ENCODE measurements at regions not wholly inside any gene's neighbourhood (a gene's known extent, or its start where the extent isn't known, plus 50 kb on each side); places are given as distances from the start of the nearest gene placed in this dataset.

DNA sequence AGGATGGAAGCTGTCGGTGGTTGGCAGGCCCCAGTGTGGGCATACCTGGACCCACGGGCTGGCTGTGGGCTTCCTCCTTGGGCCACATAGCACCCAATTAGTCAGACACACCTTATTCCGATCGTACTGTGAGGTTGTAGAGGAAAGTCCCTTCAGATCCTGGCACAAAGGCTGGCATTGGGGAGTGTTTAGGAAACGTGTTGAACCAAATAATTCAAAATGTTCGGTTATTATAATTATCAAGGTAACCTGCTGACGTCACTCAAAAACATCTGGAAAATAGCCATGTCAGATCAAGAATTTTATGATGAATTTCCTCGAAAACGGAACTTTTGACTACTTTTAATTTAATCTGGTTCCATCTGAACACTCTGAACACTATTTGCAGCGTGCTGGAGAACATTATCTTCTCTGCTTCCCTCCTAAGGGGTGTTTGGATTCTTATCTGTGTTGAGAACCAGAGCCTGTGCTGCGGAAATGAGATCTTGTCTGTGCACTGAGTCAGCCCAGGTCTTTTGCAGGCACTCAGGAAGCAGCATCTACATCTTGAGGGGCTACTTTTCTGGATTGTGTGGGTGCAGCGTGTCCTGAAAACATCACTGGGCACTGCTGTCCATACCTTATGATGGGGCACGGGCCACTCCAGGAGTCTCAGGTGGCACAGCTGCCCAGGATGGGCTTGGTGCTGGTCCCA, 100.3 kb downstream of the SLC25A47 start:
- TF ChIP-seq, protein P1, sequence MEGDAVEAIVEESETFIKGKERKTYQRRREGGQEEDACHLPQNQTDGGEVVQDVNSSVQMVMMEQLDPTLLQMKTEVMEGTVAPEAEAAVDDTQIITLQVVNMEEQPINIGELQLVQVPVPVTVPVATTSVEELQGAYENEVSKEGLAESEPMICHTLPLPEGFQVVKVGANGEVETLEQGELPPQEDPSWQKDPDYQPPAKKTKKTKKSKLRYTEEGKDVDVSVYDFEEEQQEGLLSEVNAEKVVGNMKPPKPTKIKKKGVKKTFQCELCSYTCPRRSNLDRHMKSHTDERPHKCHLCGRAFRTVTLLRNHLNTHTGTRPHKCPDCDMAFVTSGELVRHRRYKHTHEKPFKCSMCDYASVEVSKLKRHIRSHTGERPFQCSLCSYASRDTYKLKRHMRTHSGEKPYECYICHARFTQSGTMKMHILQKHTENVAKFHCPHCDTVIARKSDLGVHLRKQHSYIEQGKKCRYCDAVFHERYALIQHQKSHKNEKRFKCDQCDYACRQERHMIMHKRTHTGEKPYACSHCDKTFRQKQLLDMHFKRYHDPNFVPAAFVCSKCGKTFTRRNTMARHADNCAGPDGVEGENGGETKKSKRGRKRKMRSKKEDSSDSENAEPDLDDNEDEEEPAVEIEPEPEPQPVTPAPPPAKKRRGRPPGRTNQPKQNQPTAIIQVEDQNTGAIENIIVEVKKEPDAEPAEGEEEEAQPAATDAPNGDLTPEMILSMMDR (conservative IDR thresholded peaks at IDR 0.05 in 1 of 2, IDR thresholded peaks at IDR 0.05 in 1 of 2; ENCODE audit: low read depth in 1 of 2, low read length in 2 of 2), result no peak
- TF ChIP-seq EZH2 (IDR thresholded peaks at IDR 0.05; ENCODE audit: low read length, missing control alignments), result no peak
- no peak for DNase-seq (ENCODE audit: low read depth in 2 of 2)
- H3K4me3 ChIP-seq (replicated peaks in 1 of 4; ENCODE audit: control extremely low read depth in 1 of 4, insufficient read depth in 1 of 4, low read depth in 3 of 4, low read length in 4 of 4), result no peak overlapping the region
- no peaks in the 10 kb centered on the region for H3K9me3 ChIP-seq (ENCODE audit: control insufficient read depth, insufficient read depth, low read depth, low read length)
- H3K27me3 ChIP-seq (ENCODE audit: control insufficient read depth, insufficient read depth, low read length), result no peaks in the 10 kb centered on the region
- no peak overlapping the region for H3K4me2 ChIP-seq (ENCODE audit: extremely low read depth, insufficient read depth, low read length)
- H3K4me1 ChIP-seq (ENCODE audit: control insufficient read depth, extremely low read depth, insufficient read depth, low read length), result peaks cover 2% of the 10 kb centered on the region
- no peak overlapping the region for H3K27ac ChIP-seq (ENCODE audit: insufficient read depth, low read length)
- H2AFZ ChIP-seq (ENCODE audit: low read length), result no peak overlapping the region
- H3K36me3 ChIP-seq (ENCODE audit: control insufficient read depth, insufficient read depth, low read length), result peaks cover 2% of the 10 kb centered on the region
- no peaks in the 10 kb centered on the region for H3K79me2 ChIP-seq (ENCODE audit: control insufficient read depth, insufficient read depth, low read length)
- H3K9ac ChIP-seq (ENCODE audit: insufficient read depth, low read length), result no peak overlapping the region
- H4K20me1 ChIP-seq (ENCODE audit: control insufficient read depth, extremely low read depth, insufficient read depth, low read length), result no peaks in the 10 kb centered on the region

DNA sequence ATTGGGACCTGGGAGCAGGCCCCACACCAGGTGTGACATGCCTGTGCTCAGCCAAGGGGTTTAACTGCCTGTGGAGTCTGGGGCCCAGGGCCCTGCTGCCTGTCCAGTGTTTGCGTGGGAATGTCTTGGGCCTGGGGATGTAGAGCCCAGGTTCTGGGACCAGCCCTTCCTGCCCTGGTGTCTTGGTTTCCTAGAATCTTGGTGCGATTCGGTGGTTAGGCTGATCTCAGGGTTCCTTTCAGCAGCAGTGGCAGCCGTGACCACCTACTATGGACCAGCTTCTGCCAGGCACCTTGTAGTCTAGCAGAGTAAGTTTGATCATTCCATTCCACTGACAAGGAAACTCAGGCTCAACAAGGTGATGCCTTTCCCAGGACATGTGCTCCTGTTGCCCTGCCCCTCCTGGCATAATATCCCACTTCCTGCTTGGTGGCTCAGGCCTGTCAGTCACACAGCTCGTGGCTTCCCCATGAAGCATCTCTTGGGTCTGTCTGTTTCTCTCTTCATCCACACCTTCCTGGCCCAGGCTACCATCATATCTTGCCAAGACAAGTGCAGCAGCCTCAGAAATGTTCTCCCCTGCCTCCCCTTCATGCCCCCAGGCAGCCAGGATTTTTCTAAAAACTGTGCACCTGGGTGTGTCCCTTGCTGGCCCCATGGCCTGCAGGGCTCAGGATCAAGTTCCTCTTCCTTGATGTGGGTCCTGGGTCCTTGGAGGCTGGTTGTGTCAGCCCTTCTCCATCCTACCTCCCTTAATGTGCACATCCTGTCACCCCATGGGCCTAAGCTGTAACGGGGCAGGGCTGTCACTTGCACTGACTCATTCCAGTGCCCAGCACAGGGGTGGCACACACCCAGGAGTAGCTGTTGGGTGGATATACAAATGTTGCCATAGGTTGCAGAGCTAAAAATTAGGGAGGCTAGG, 101.6 kb downstream of the SLC25A47 start:
- no peak overlapping the region for H3K4me3 ChIP-seq (replicated peaks in 1 of 4; ENCODE audit: control extremely low read depth in 1 of 4, insufficient read depth in 1 of 4, low read depth in 3 of 4, low read length in 4 of 4)
- no peaks in the 10 kb centered on the region for H3K79me2 ChIP-seq (ENCODE audit: control insufficient read depth, insufficient read depth, low read length)
- no peaks in the 10 kb centered on the region for H3K9me3 ChIP-seq (ENCODE audit: control insufficient read depth, insufficient read depth, low read depth, low read length)
- no peak for DNase-seq (ENCODE audit: low read depth in 2 of 2)
- no peaks in the 10 kb centered on the region for H3K27me3 ChIP-seq (ENCODE audit: control insufficient read depth, insufficient read depth, low read length)
- H3K9ac ChIP-seq (ENCODE audit: insufficient read depth, low read length), result no peak overlapping the region
- H3K4me1 ChIP-seq (ENCODE audit: control insufficient read depth, extremely low read depth, insufficient read depth, low read length), result peaks cover 2% of the 10 kb centered on the region
- no peak overlapping the region for H3K27ac ChIP-seq (ENCODE audit: insufficient read depth, low read length)
- no peak overlapping the region for H3K4me2 ChIP-seq (ENCODE audit: extremely low read depth, insufficient read depth, low read length)
- TF ChIP-seq EZH2 (IDR thresholded peaks at IDR 0.05; ENCODE audit: low read length, missing control alignments), result no peak
- TF ChIP-seq, protein P1 (conservative IDR thresholded peaks at IDR 0.05 in 1 of 2, IDR thresholded peaks at IDR 0.05 in 1 of 2; ENCODE audit: low read depth in 1 of 2, low read length in 2 of 2), result no peak
- no peak overlapping the region for H2AFZ ChIP-seq (ENCODE audit: low read length)
- H4K20me1 ChIP-seq (ENCODE audit: control insufficient read depth, extremely low read depth, insufficient read depth, low read length), result no peaks in the 10 kb centered on the region
- H3K36me3 ChIP-seq (ENCODE audit: control insufficient read depth, insufficient read depth, low read length), result peaks cover 3% of the 10 kb centered on the region

DNA sequence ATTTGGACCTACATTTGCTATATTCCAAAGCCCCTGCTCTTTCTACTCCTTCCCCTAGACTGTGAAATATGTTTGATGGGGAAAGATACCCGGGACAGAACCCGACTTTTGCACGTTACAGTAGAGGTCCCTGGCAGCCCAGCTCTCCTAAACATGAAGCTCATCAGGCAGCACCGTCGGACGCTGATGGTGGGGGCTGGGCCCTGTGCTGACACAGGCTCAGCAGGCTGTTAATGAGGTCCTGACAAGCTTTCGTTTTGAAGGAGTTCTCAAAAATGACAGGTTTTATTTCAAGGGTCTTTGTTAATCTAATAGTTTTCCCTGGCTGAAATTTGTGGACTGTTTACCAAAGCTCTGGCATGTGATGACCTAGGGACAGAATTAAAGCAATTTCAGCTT, 102.3 kb downstream of the SLC25A47 start:
- no peak for DNase-seq (ENCODE audit: low read depth in 2 of 2)
- H3K4me2 ChIP-seq (ENCODE audit: extremely low read depth, insufficient read depth, low read length), result no peak overlapping the region
- H3K9me3 ChIP-seq (ENCODE audit: control insufficient read depth, insufficient read depth, low read depth, low read length), result no peaks in the 10 kb centered on the region
- peaks cover 2% of the 10 kb centered on the region for H3K4me1 ChIP-seq (ENCODE audit: control insufficient read depth, extremely low read depth, insufficient read depth, low read length)
- no peaks in the 10 kb centered on the region for H3K79me2 ChIP-seq (ENCODE audit: control insufficient read depth, insufficient read depth, low read length)
- no peak overlapping the region for H2AFZ ChIP-seq (ENCODE audit: low read length)
- H4K20me1 ChIP-seq (ENCODE audit: control insufficient read depth, extremely low read depth, insufficient read depth, low read length), result no peaks in the 10 kb centered on the region
- peaks cover 3% of the 10 kb centered on the region for H3K36me3 ChIP-seq (ENCODE audit: control insufficient read depth, insufficient read depth, low read length)
- H3K4me3 ChIP-seq (replicated peaks in 1 of 4; ENCODE audit: control extremely low read depth in 1 of 4, insufficient read depth in 1 of 4, low read depth in 3 of 4, low read length in 4 of 4), result no peak overlapping the region
- no peaks in the 10 kb centered on the region for H3K27me3 ChIP-seq (ENCODE audit: control insufficient read depth, insufficient read depth, low read length)
- no peak overlapping the region for H3K27ac ChIP-seq (ENCODE audit: insufficient read depth, low read length)
- no peak overlapping the region for H3K9ac ChIP-seq (ENCODE audit: insufficient read depth, low read length)
- TF ChIP-seq, protein P1 (conservative IDR thresholded peaks at IDR 0.05 in 1 of 2, IDR thresholded peaks at IDR 0.05 in 1 of 2; ENCODE audit: low read depth in 1 of 2, low read length in 2 of 2), result no peak
- TF ChIP-seq EZH2 (IDR thresholded peaks at IDR 0.05; ENCODE audit: low read length, missing control alignments), result no peak

All from fibroblast of lung (primary cell).